ENCODE measurements at regions not wholly inside any gene's neighbourhood (a gene's known extent, or its start where the extent isn't known, plus 50 kb on each side); places are given as distances from the start of the nearest gene placed in this dataset.

GRCh38 chr14:30333934-30334333, 225.0 kb upstream of the G2E3 start:
- no peak overlapping the region for H2BK120ac ChIP-seq (ENCODE audit: insufficient read depth, low read length, poor library complexity)
- no peak overlapping the region for H3K4ac ChIP-seq (ENCODE audit: low read depth, low read length)
- H3K4me2 ChIP-seq (ENCODE audit: low read length): no peak overlapping the region
- no peak overlapping the region for H2BK12ac ChIP-seq (ENCODE audit: low read length)
- H3K4me1 ChIP-seq (ENCODE audit: control insufficient read depth in 1 of 2, insufficient read depth in 2 of 2, low read length in 2 of 2): no peaks in the 10 kb centered on the region
- no peak overlapping the region for H3K27ac ChIP-seq (ENCODE audit: low read depth, low read length)
- H3K36me3 ChIP-seq (ENCODE audit: control insufficient read depth in 1 of 2, insufficient read depth in 2 of 2, low read length in 2 of 2): no peaks in the 10 kb centered on the region
- H3K14ac ChIP-seq (ENCODE audit: low read length): no peak overlapping the region
- no peak overlapping the region for H4K12ac ChIP-seq (ENCODE audit: low read depth, low read length)
- no CpG with 5 or more reads among the region's 2 CpGs for WGBS (ENCODE audit: extremely low coverage, insufficient coverage, insufficient read length)
- no peak overlapping the region for H3K18ac ChIP-seq (ENCODE audit: low read length)
- H2AFZ ChIP-seq (ENCODE audit: insufficient read depth, low read length, poor library complexity): no peak overlapping the region
- H3K4me3 ChIP-seq (ENCODE audit: low read depth, low read length): no peak overlapping the region
- H3K9me3 ChIP-seq (ENCODE audit: insufficient read depth, low read depth, low read length): no peaks in the 10 kb centered on the region
- H3K79me1 ChIP-seq (ENCODE audit: low read length): no peaks in the 10 kb centered on the region
- no peak for DNase-seq
- no peaks in the 10 kb centered on the region for H3K79me2 ChIP-seq (ENCODE audit: control insufficient read depth, insufficient read depth, low read length, poor library complexity)
- H3K23ac ChIP-seq (ENCODE audit: low read length): no peak overlapping the region
- no peak overlapping the region for H2AK5ac ChIP-seq (ENCODE audit: low read length)
- no peak overlapping the region for H4K8ac ChIP-seq (ENCODE audit: low read depth, low read length)
- no peaks in the 10 kb centered on the region for H3K27me3 ChIP-seq (ENCODE audit: insufficient read depth, low read length)
- no peak overlapping the region for H2BK5ac ChIP-seq (ENCODE audit: low read depth, low read length, poor library complexity)
- H3K9ac ChIP-seq (ENCODE audit: low read length): no peak overlapping the region
- H4K91ac ChIP-seq (ENCODE audit: low read depth, low read length): no peak overlapping the region

GRCh38 chr14:30337456-30337855, 221.5 kb upstream of the G2E3 start:
- Histone ChIP-seq H3K4ac (ENCODE audit: low read depth, low read length) (no peak overlapping the region), H2BK120ac (ENCODE audit: insufficient read depth, low read length, poor library complexity) (no peak overlapping the region), H3K18ac (ENCODE audit: low read length) (no peak overlapping the region), H3K27ac (ENCODE audit: low read depth, low read length) (no peak overlapping the region), H3K79me2 (ENCODE audit: control insufficient read depth, insufficient read depth, low read length, poor library complexity) (no peaks in the 10 kb centered on the region), H2BK12ac (ENCODE audit: low read length) (no peak overlapping the region), H2AK5ac (ENCODE audit: low read length) (no peak overlapping the region), H3K9me3 (ENCODE audit: insufficient read depth, low read depth, low read length) (no peaks in the 10 kb centered on the region), H4K91ac (ENCODE audit: low read depth, low read length) (no peak overlapping the region), H2BK5ac (ENCODE audit: low read depth, low read length, poor library complexity) (no peak overlapping the region), H4K12ac (ENCODE audit: low read depth, low read length) (no peak overlapping the region), H3K27me3 (ENCODE audit: insufficient read depth, low read length) (no peaks in the 10 kb centered on the region), H3K9ac (ENCODE audit: low read length) (no peak overlapping the region), H2AFZ (ENCODE audit: insufficient read depth, low read length, poor library complexity) (no peak overlapping the region), H3K4me1 (ENCODE audit: control insufficient read depth in 1 of 2, insufficient read depth in 2 of 2, low read length in 2 of 2) (no peaks in the 10 kb centered on the region), H3K14ac (ENCODE audit: low read length) (no peak overlapping the region), H3K23ac (ENCODE audit: low read length) (no peak overlapping the region), H3K4me3 (ENCODE audit: low read depth, low read length) (no peak overlapping the region), H3K36me3 (ENCODE audit: control insufficient read depth in 1 of 2, insufficient read depth in 2 of 2, low read length in 2 of 2) (no peaks in the 10 kb centered on the region), H4K8ac (ENCODE audit: low read depth, low read length) (no peak overlapping the region), H3K79me1 (ENCODE audit: low read length) (no peaks in the 10 kb centered on the region), H3K4me2 (ENCODE audit: low read length) (no peak overlapping the region)
- no CpG with 5 or more reads among the region's 5 CpGs for WGBS (ENCODE audit: extremely low coverage, insufficient coverage, insufficient read length)
- no peak for DNase-seq

GRCh38 chr14:30339311-30339901, 219.6 kb upstream of the G2E3 start:
- no peak overlapping the region for H3K14ac ChIP-seq (ENCODE audit: low read length)

DNA sequence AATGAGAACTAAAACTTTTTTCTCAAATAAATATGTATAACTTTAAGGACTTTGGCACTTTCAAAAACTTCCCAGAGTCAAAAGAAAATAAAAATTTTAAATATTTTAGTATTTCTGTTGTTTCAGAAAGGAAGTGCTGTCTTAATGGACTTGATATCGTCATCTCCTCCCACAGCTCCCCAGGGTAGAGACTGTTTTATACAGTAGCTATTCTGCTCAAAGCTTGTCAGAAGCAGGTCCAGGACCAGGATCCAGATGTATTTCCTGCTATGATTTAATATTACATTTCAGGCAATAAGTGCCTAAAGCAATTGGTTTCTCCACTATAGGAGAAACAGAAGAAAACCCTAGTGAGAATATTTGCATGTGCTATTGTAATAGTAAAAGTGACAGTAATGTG, 218.5 kb upstream of the G2E3 start:
- H3K18ac ChIP-seq (ENCODE audit: low read length): no peak overlapping the region
- no peaks in the 10 kb centered on the region for H3K4me1 ChIP-seq (ENCODE audit: control insufficient read depth in 1 of 2, insufficient read depth in 2 of 2, low read length in 2 of 2)
- H4K8ac ChIP-seq (ENCODE audit: low read depth, low read length): no peak overlapping the region
- no peak overlapping the region for H3K4me3 ChIP-seq (ENCODE audit: low read depth, low read length)
- no peak overlapping the region for H3K4me2 ChIP-seq (ENCODE audit: low read length)
- no peaks in the 10 kb centered on the region for H3K79me1 ChIP-seq (ENCODE audit: low read length)
- no peak overlapping the region for H4K91ac ChIP-seq (ENCODE audit: low read depth, low read length)
- no peak overlapping the region for H3K4ac ChIP-seq (ENCODE audit: low read depth, low read length)
- no peak overlapping the region for H4K12ac ChIP-seq (ENCODE audit: low read depth, low read length)
- H3K23ac ChIP-seq (ENCODE audit: low read length): no peak overlapping the region
- no peaks in the 10 kb centered on the region for H3K9me3 ChIP-seq (ENCODE audit: insufficient read depth, low read depth, low read length)
- no peak overlapping the region for H2AK5ac ChIP-seq (ENCODE audit: low read length)
- H3K27ac ChIP-seq (ENCODE audit: low read depth, low read length): no peak overlapping the region
- H3K9ac ChIP-seq (ENCODE audit: low read length): no peak overlapping the region
- H3K14ac ChIP-seq (ENCODE audit: low read length): no peak overlapping the region
- H2BK12ac ChIP-seq (ENCODE audit: low read length): no peak overlapping the region
- no peak overlapping the region for H2AFZ ChIP-seq (ENCODE audit: insufficient read depth, low read length, poor library complexity)
- WGBS (ENCODE audit: extremely low coverage, insufficient coverage, insufficient read length): no CpG with 5 or more reads among the region's 1 CpG
- H3K79me2 ChIP-seq (ENCODE audit: control insufficient read depth, insufficient read depth, low read length, poor library complexity): no peaks in the 10 kb centered on the region
- no peaks in the 10 kb centered on the region for H3K36me3 ChIP-seq (ENCODE audit: control insufficient read depth in 1 of 2, insufficient read depth in 2 of 2, low read length in 2 of 2)
- H2BK5ac ChIP-seq (ENCODE audit: low read depth, low read length, poor library complexity): no peak overlapping the region
- DNase-seq: no peak
- no peaks in the 10 kb centered on the region for H3K27me3 ChIP-seq (ENCODE audit: insufficient read depth, low read length)
- H2BK120ac ChIP-seq (ENCODE audit: insufficient read depth, low read length, poor library complexity): no peak overlapping the region

More at GRCh38 chr14:30339311-30339901, 219.6 kb upstream of the G2E3 start:
- no peak overlapping the region for H3K9ac ChIP-seq (ENCODE audit: low read length)
- no peak overlapping the region for H2AFZ ChIP-seq (ENCODE audit: insufficient read depth, low read length, poor library complexity)
- H2BK5ac ChIP-seq (ENCODE audit: low read depth, low read length, poor library complexity): no peak overlapping the region
- H4K12ac ChIP-seq (ENCODE audit: low read depth, low read length): no peak overlapping the region
- H3K27ac ChIP-seq (ENCODE audit: low read depth, low read length): no peak overlapping the region
- no peak overlapping the region for H4K91ac ChIP-seq (ENCODE audit: low read depth, low read length)
- no peak overlapping the region for H2BK120ac ChIP-seq (ENCODE audit: insufficient read depth, low read length, poor library complexity)
- no peak overlapping the region for H4K8ac ChIP-seq (ENCODE audit: low read depth, low read length)
- H3K9me3 ChIP-seq (ENCODE audit: insufficient read depth, low read depth, low read length): no peaks in the 10 kb centered on the region
- H3K4me2 ChIP-seq (ENCODE audit: low read length): no peak overlapping the region
- H2AK5ac ChIP-seq (ENCODE audit: low read length): no peak overlapping the region
- no peaks in the 10 kb centered on the region for H3K36me3 ChIP-seq (ENCODE audit: control insufficient read depth in 1 of 2, insufficient read depth in 2 of 2, low read length in 2 of 2)
- H3K4me3 ChIP-seq (ENCODE audit: low read depth, low read length): no peak overlapping the region
- no peak overlapping the region for H3K18ac ChIP-seq (ENCODE audit: low read length)
- H3K4me1 ChIP-seq (ENCODE audit: control insufficient read depth in 1 of 2, insufficient read depth in 2 of 2, low read length in 2 of 2): no peaks in the 10 kb centered on the region
- no peak overlapping the region for H2BK12ac ChIP-seq (ENCODE audit: low read length)
- no peaks in the 10 kb centered on the region for H3K79me1 ChIP-seq (ENCODE audit: low read length)
- no peak overlapping the region for H3K23ac ChIP-seq (ENCODE audit: low read length)
- H3K79me2 ChIP-seq (ENCODE audit: control insufficient read depth, insufficient read depth, low read length, poor library complexity): no peaks in the 10 kb centered on the region
- no CpG with 5 or more reads among the region's 6 CpGs for WGBS (ENCODE audit: extremely low coverage, insufficient coverage, insufficient read length)
- no peaks in the 10 kb centered on the region for H3K27me3 ChIP-seq (ENCODE audit: insufficient read depth, low read length)
- no peak overlapping the region for H3K4ac ChIP-seq (ENCODE audit: low read depth, low read length)
- DNase-seq: no peak
